ELR (cell line): ENCODE measurements at regions not wholly inside any gene's neighbourhood (a gene's known extent, or its start where the extent isn't known, plus 50 kb on each side); places are given as distances from the start of the nearest gene placed in this dataset.

Experiments used
- DNase-seq: peaks from one replicate; pipeline ENCODE4 v3.0.0-alpha.2; 2015; ENCODE audit warnings: low read depth

DNA sequence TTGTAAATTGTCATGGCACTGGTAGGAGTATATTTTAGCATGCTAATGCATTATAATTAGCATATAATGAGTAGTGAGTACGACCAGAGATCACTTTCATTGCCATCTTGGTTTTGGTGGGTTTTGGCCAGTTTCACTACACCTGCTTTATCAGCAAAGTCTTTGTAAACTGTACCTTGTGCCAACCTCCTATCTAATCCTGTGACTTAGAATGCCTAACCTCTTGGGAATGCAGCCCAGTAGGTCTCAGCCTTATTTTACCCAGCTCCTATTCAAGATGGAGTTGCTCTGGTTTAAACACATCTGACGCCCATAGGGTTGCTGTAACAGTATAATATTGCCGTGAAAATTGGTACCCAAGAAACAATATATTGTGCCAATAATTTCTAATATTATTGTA is 159.4 kb downstream of the MAGEB5 start:
- DNase-seq = no peak

DNA sequence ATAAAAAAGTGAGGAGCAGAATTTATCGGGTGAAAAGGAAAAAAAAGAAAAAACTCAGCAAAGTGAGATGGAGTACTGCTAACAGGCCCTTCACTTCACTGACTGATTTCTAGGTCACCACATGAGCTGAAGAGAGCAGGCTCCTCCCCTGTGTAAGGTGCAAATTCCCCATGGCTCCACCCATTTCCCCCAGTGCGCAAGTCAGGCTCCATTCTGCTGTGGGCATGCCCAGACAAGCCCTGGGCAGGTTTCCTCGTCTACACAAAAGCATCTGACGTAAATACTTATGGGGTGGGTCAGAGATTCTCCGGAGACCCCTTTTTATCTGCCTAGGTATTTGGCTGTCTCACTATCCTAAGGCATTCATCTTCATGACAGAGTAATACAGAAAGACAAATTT is 157.9 kb downstream of the MAGEB5 start:
- no peak for DNase-seq

DNA sequence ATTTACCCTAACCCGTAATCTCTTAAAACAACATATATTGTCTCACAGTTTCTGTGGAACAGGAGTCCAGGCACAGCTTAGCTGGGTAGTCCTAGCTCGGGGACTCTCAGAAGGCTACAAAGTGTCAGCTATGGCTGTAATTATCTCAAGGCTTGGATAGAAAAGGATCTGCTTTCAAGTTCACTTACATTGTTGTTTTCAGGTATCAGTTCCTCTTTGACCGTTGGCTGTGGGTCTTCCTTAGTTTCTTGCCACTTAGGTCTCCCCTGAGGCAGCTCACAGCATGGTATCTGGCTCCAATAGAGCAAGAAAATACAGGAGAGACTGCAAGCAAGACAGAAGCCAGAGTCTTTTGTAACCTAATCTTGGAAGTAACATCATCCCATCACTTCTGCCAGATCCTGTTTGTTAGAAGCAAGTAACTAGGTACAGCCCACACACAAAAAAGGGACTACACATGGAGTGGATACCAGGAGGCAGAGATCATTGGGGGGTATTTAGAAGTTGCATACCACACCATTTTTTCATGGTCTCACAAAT is 137.0 kb downstream of the MAGEB5 start:
- no peak for DNase-seq

DNA sequence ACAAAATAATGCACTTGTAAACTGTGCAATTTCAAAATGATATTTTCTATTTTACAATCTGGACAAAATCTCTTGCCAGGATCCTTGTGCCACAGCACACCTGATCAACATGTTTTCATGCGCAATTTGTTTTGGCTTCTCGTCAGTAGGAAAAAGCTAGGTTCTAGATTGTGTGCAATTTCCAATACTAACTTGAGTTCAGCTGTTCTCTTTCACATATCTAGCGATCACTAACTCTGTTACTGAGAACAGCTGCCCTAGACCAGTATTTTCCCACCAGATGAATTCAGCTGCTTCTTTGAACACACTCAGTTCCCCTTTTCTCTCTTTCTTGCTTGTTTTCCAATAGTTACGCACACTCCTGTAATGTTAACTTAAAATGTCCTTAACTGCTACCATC is 131.2 kb downstream of the MAGEB5 start:
- DNase-seq = no peak

DNA sequence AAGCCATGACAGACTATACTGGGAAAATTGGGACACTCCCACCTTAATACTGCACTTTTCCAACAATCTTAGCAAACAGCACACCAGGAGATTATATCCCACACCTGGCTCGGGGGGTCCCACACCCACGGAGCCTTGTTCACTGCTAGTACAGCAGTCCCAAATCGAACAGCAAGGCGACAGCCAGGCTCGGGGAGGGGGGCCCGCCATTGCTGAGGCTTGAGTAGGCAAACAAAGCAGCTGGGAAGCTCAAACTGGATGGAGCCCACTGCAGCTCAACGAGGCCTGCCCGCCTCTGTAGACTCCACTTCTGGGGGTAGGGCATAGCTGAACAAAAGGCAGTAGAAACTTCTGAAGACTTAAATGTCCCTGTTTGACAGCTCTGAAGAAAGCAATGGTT is 118.3 kb downstream of the MAGEB5 start:
- no peak for DNase-seq

DNA sequence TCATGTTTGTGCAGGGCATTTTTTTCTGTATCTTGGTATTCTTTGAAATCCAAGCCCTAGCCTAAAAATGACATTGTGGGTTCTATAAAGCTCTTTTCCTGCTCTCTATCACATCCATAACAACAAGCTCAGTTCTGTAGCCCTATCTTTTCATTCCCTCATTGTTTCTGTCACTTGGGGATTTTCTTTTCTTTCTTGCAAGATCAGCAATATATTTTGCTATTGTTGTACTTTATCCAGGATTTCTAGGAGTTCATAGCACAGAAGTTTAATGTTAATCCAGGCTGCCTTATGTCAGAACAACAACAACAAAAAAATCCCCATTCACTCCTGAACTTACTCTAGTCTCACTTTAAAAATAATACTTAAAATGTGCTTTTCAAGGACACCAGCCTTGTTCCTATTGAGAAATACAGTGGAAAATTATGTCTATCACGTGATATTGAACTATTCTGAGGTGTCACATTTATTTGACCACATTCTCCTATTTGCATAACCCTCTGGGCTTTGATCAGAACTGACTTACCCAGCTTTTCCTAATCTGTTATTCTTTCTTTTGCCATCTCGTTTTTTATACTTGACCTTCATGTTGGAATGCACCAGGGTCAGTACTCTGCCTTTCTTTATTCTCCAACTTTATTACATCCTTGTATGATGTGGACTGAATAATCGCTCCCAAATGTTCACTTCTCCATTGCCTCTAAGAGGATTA is 112.8 kb downstream of the MAGEB5 start:
- DNase-seq = no peak

DNA sequence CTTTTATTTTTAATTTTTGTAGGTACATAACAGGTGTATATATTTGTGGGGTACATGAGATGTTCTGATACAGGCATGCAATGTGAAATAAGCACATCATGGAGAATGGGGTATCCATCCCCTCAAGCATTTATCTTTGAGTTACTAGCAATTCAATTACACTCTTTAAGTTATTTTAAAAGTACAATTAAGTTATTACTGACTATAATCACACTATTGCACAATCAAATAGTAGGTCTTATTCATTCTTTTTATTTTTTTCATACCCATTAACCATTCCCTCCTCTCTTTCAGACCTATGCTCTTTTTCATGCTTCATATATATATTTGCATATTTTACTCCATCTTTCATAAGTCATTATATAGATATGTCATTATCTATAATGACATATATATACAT is 93.3 kb downstream of the MAGEB5 start:
- no peak for DNase-seq

DNA sequence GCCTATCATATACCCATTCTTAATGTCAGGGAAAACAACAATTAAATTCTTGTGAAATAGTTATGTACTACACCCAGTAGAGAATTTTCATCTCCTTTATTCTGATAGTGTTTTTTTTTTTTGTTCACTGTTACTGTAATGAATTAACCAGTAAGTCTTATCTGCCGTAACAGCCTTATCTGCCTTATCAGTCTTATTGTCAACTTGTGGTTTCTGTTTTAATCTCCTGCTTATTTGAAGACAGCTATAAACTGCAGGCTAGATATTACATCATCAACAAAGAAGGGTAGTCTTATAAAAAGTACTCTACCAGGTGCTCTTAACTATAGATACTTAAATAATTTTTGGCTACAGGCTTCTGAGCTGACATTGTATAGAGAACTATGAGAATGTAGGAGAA is 79.5 kb downstream of the MAGEB5 start:
- DNase-seq = no peak

DNA sequence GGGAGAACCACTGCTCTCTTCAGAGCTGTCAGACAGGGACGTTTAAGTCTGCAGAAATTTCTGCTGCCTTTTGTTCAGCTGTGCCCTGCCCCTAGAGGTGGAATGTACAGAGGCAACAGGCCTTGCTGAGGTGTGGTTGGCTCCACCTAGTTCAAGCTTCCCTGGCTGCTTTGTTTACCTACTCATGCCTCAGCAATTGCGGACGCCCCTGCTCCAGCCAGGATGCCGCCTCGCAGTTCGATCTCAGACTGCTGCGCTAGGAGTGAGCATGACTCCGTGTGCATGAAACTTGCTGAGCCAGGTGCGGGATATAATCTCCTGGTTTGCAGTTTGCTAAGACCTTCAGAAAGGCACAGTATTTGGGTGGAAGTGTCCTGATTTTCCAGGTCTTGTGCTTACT is 70.9 kb downstream of the MAGEB5 start:
- DNase-seq = no peak
